Amniotic epithelial cell (primary cell): ENCODE measurements at regions not wholly inside any gene's neighbourhood (a gene's known extent, or its start where the extent isn't known, plus 50 kb on each side); places are given as distances from the start of the nearest gene placed in this dataset.
"Not testable (repeated sequence)": the region's sequence is repeated elsewhere in the genome, so short reads cannot be mapped to it uniquely, and the experiment has no call there.

Experiments used
- DNase-seq: peaks from one replicate; pipeline ENCODE4 v3.0.0-alpha.2; 2010; ENCODE audit warnings: low read depth

GRCh38 chr11:42992594-42992993 lies 319.2 kb upstream of the API5 start:
- no peak for DNase-seq

GRCh38 chr11:42996421-42997307 lies 315.1 kb upstream of the API5 start:
- no peak for DNase-seq

- DNase-seq: not testable (repeated sequence)
These were observed 306.9 kb upstream of the API5 start for GRCh38 chr11:43004879-43005278.

GRCh38 chr11:43010042-43010441 lies 301.8 kb upstream of the API5 start:
- no peak for DNase-seq

DNA sequence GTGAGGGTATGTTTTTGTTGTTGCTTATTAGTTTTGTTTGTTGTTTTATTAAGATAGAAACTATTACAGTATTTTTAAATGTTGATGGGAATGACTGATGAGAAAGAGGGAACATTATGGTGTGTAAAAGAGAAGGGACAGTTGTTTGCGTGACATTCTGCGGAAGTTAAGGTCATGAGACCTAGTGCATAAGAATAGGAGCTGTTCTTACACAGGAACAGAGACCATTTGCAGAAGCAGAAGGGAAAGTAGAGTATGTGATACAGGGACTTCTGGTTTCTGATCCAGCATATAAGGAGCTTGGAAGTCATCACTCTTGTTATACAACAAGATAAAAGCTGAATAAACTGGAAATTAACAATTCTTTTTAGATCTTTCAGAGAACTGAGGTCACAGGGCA lies 299.2 kb upstream of the API5 start:
- DNase-seq: no peak

GRCh38 chr11:43021466-43021865 lies 290.3 kb upstream of the API5 start:
- no peak for DNase-seq

GRCh38 chr11:43034341-43034740 lies 277.5 kb upstream of the API5 start:
- DNase-seq: no peak

GRCh38 chr11:43035086-43035485 lies 276.7 kb upstream of the API5 start:
- no peak for DNase-seq

GRCh38 chr11:43053638-43054412 lies 258.0 kb upstream of the API5 start:
- DNase-seq: no peak

DNA sequence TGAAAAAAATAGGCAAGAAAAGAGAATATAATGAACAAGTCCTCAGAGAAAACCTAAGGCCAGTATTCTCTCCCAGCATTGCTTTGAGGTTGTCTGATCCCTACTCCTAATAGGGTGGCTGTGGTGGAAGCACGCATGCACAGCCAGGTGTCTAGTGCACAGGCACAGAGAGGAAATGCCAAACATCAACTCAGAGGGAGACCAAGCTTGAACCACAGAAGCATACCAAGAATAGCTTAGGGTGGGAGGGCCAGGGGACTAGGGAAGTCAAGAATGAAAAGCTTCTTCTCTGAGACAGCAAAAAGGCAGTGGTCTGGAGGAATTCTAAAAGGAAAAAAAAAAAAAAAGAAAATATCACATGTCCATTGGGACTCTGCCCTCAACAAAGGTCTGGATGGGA lies 244.1 kb upstream of the API5 start:
- no peak for DNase-seq

DNA sequence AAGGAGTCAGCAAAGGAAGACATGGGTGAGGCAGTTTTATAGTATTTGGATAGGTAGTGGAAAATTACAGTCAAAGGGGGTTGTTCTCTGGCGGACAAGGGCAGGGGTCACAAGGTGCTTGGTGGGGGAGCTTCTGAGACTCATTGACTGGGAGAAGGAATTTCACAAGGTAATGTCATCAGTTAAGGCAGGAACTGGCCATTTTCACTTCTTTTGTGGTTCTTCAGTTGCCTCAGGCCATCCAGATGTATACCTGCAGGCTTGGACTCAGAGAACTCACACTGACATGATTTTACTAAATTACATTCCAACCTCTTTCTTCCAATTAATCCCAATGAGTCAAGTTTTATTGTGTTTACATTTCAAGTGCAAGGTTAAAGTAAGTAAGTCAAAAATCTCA lies 240.5 kb upstream of the API5 start:
- DNase-seq: no peak

- DNase-seq: no peak
These were observed 239.7 kb upstream of the API5 start for GRCh38 chr11:43072096-43072495.

DNA sequence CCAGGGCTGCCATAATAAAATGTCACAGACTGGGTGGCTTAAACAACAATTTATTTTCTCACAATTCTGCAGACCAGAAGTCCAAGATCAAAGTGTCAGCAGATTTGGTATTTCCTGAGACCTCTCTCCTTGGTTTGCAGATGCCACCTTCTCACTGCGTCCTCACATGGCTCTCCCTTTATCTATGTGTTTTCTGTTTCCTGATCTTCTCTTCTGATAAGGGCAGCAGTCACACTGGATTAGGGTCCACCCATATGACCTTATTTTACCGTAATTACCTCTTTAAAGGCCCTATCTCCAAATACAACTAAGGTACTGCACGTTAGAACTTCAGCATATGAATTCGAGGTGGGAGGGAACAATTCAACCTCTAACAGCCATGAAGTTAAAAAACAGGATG lies 238.9 kb upstream of the API5 start:
- DNase-seq: no peak

DNA sequence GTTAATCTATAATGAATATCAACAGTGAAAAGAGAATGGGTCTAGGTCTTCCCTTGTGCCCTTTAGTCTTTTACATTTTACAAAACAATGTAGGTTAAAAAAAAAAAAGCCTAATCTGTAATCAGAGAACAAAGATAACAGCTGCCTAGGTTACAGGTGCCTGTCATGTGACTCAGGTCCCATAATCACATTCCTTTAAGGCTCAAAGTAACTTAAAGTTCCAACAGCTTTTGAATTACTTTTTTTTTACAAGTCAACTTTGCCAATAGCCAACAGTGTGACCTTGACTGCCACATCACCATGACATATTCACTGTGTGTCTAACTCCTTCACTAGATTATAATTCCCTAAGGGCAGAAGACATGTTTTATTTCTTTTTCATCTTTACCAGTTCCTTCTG lies 237.0 kb upstream of the API5 start:
- DNase-seq: no peak

DNA sequence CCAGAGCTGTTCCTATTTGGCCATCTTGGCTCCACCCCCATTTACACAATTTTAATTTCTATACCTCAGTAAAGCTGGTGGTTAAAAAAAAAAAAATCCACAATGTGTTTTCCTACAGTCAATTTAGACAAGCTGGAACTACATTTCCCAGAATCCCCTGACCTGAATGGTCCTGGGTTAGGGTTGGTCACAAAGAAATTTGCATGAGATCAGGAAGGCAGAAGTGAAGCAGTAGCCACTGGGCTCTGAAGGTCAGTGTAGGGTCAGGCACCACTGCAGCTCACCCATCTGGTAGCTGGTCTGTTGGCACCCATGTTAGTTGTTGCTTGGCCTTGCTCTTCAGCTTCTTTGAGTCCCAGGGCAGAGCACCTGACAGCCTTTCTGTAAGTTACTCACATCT lies 210.7 kb upstream of the API5 start:
- DNase-seq: no peak

DNA sequence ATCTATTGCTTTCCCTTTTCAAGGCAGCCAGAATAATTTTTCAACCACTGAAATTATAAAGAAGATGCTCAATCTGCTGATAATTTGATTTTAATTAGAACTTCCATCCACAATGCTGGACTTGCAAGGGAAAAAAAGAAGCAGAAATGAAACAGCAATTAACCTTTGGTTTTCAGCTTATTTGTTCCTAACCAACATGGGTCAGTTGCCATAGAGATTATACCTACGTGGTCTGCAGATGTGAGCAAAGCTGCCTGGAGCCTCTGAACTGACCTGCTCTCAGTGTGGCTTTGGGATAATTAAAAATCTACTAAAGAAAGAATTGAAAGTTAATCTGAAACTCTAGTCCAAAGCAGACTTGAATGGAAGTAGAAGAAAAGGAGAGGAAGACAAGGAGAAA lies 195.7 kb upstream of the API5 start:
- DNase-seq: no peak

- DNase-seq: no peak
These were observed 192.4 kb upstream of the API5 start for GRCh38 chr11:43119275-43119970.

GRCh38 chr11:43122546-43122945 lies 189.2 kb upstream of the API5 start:
- no peak for DNase-seq

DNA sequence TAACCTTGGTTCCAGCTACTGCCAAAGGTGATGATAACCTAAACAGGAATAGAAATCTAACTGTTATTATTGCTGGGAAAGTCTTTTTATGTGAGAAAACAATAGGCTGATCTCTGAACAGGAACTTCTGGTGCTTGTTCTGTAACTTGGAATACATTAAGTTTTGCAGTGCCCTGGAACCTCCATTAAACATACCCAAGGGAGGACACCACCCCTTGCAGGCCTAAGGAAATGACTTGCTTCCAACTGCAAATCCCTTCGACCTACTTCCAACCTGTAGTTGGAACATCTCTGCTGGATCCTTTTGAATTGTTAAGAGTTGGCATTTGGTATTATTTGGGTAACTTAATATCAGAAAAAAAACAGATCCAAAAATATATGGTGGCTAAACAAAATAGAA lies 188.4 kb upstream of the API5 start:
- DNase-seq: no peak

- DNase-seq: no peak
These were observed 187.4 kb upstream of the API5 start for GRCh38 chr11:43124272-43124935.

GRCh38 chr11:43129329-43129728 lies 182.5 kb upstream of the API5 start:
- DNase-seq: no peak

DNA sequence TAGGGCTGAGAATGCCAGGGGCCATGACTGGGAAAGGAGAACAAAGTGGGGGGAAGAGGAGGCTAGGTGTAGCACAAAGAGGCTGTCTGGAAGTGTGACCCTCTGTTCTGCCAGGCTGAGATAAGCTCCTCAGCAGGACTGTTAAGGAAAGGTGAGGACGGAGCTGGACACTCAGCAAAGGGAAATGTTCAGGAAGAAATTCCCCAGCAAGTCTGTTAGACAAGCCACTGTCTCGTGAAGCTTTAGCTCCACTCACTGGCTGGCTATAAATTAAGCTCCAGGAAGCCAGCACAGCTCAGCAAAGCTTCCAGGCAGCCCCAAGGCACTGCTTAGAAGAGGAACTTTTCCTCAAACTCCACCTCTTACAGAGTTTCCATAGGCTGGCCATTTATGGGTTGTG lies 181.2 kb upstream of the API5 start:
- no peak for DNase-seq
